ENCODE measurements at regions not wholly inside any gene's neighbourhood (a gene's known extent, or its start where the extent isn't known, plus 50 kb on each side); places are given as distances from the start of the nearest gene placed in this dataset.
"Not testable (repeated sequence)": the region's sequence is repeated elsewhere in the genome, so short reads cannot be mapped to it uniquely, and the experiment has no call there.

- no peaks in the 10 kb centered on the region for H3K9me3 Mint-ChIP-seq
- peaks cover 4% of the 10 kb centered on the region for H3K27me3 Mint-ChIP-seq
- no peak overlapping the region for H3K27ac Mint-ChIP-seq
- H3K4me1 Mint-ChIP-seq (ENCODE audit: unreplicated experiment), result peaks cover 37% of the 10 kb centered on the region
- DNase-seq (ENCODE audit: extremely low spot score, unreplicated experiment), result no peak
- no peak for TF ChIP-seq CTCF (conservative IDR thresholded peaks at IDR 0.05)
- H3K4me3 Mint-ChIP-seq, result no peak overlapping the region
- peaks cover under 1% of the 10 kb centered on the region for H3K36me3 Mint-ChIP-seq
Observed at GRCh38 chr4:53705972-53706371, 114.7 kb upstream of the LNX1 start.

- no peak overlapping the region for H3K4me3 Mint-ChIP-seq
- H3K27me3 Mint-ChIP-seq, result peaks cover 7% of the 10 kb centered on the region
- DNase-seq (ENCODE audit: extremely low spot score, unreplicated experiment), result no peak
- peaks cover 4% of the 10 kb centered on the region for H3K36me3 Mint-ChIP-seq
- H3K9me3 Mint-ChIP-seq, result no peaks in the 10 kb centered on the region
- peaks cover 41% of the 10 kb centered on the region for H3K4me1 Mint-ChIP-seq (ENCODE audit: unreplicated experiment)
- no peak overlapping the region for H3K27ac Mint-ChIP-seq
- no peak for TF ChIP-seq CTCF (conservative IDR thresholded peaks at IDR 0.05)
Observed at GRCh38 chr4:53705151-53705764, 114.0 kb upstream of the LNX1 start.

- H3K27ac Mint-ChIP-seq, result no peak overlapping the region
- H3K4me1 Mint-ChIP-seq (ENCODE audit: unreplicated experiment), result peaks cover 41% of the 10 kb centered on the region
- no peak overlapping the region for H3K4me3 Mint-ChIP-seq
- peaks cover 4% of the 10 kb centered on the region for H3K36me3 Mint-ChIP-seq
- peaks cover 7% of the 10 kb centered on the region for H3K27me3 Mint-ChIP-seq
- no peaks in the 10 kb centered on the region for H3K9me3 Mint-ChIP-seq
- no peak for TF ChIP-seq CTCF (conservative IDR thresholded peaks at IDR 0.05)
- DNase-seq (ENCODE audit: extremely low spot score, unreplicated experiment), result no peak
Observed at GRCh38 chr4:53704329-53704728, 113.0 kb upstream of the LNX1 start.

- Mint-ChIP-seq H3K4me3 (peak overlapping the region; percentile 59), H3K4me1 (ENCODE audit: unreplicated experiment) (peaks cover 41% of the 10 kb centered on the region), H3K9me3 (no peaks in the 10 kb centered on the region), H3K27ac (peak overlapping the region; percentile 8), H3K36me3 (peaks cover 4% of the 10 kb centered on the region), H3K27me3 (peaks cover 7% of the 10 kb centered on the region)
- no peak for DNase-seq (ENCODE audit: extremely low spot score, unreplicated experiment)
- TF ChIP-seq CTCF (conservative IDR thresholded peaks at IDR 0.05), result no peak
Observed at GRCh38 chr4:53703267-53703655, 112.0 kb upstream of the LNX1 start.

- peak; percentile 39 for TF ChIP-seq CTCF (conservative IDR thresholded peaks at IDR 0.05)
- DNase-seq (ENCODE audit: extremely low spot score, unreplicated experiment), result peak; percentile 74
- peak overlapping the region; percentile 8 for H3K27ac Mint-ChIP-seq
- peaks cover 36% of the 10 kb centered on the region for H3K4me1 Mint-ChIP-seq (ENCODE audit: unreplicated experiment)
- H3K4me3 Mint-ChIP-seq, result peak overlapping the region; percentile 73
- peaks cover 7% of the 10 kb centered on the region for H3K27me3 Mint-ChIP-seq
- H3K9me3 Mint-ChIP-seq, result no peaks in the 10 kb centered on the region
- H3K36me3 Mint-ChIP-seq, result peaks cover 4% of the 10 kb centered on the region
Observed at GRCh38 chr4:53702334-53703266, 111.3 kb upstream of the LNX1 start.

- not testable (repeated sequence) for H3K4me3 Mint-ChIP-seq; H3K27ac Mint-ChIP-seq; H3K36me3 Mint-ChIP-seq; H3K27me3 Mint-ChIP-seq; DNase-seq (ENCODE audit: extremely low spot score, unreplicated experiment); H3K9me3 Mint-ChIP-seq
- H3K4me1 Mint-ChIP-seq (ENCODE audit: unreplicated experiment), result peaks cover 31% of the 10 kb centered on the region
Observed at GRCh38 chr4:53701260-53701659, 110.0 kb upstream of the LNX1 start.

GRCh38 chr4:53699310-53699709 is 108.0 kb upstream of the LNX1 start:
- H3K9me3 Mint-ChIP-seq; DNase-seq (ENCODE audit: extremely low spot score, unreplicated experiment); H3K27ac Mint-ChIP-seq; H3K27me3 Mint-ChIP-seq; H3K36me3 Mint-ChIP-seq; H3K4me3 Mint-ChIP-seq: not testable (repeated sequence)
- H3K4me1 Mint-ChIP-seq (ENCODE audit: unreplicated experiment), result peaks cover 30% of the 10 kb centered on the region
